Mesenchymal stem cell (in vitro differentiated cells and primary cell): ENCODE measurements at regions not wholly inside any gene's neighbourhood (a gene's known extent, or its start where the extent isn't known, plus 50 kb on each side); places are given as distances from the start of the nearest gene placed in this dataset.

Experiments
- DNase-seq: peaks from one replicate; pipeline ENCODE4 v3.0.0-alpha.2; 2013
- H2AFZ ChIP-seq: one replicate; pipeline ENCODE4 v1.6.1; 2013; ENCODE audit warnings: low read depth, mild to moderate bottlenecking, control low read depth, inconsistent platforms, low read length, moderate library complexity
- H2AK5ac ChIP-seq: 2 replicates; pipeline ENCODE4 v1.6.1; 2013; ENCODE audit warnings: low read length, moderate library complexity, mild to moderate bottlenecking, inconsistent platforms; ENCODE audit not compliant: severe bottlenecking
- H2BK120ac ChIP-seq: one replicate; pipeline ENCODE4 v1.6.1; 2013; ENCODE audit warnings: low read depth, mild to moderate bottlenecking, inconsistent platforms, low read length, moderate library complexity
- H2BK12ac ChIP-seq, 2 experiments: one replicate each; pipeline ENCODE4 v1.6.1; 2013; ENCODE audit warnings: inconsistent platforms in 2 of 2, low read length in 2 of 2, mild to moderate bottlenecking in 2 of 2, moderate library complexity in 2 of 2, control low read depth in 1 of 2
- H2BK15ac ChIP-seq: one replicate; pipeline ENCODE4 v1.6.1; 2013; ENCODE audit warnings: mild to moderate bottlenecking, low read depth, inconsistent platforms; ENCODE audit not compliant: poor library complexity, severe bottlenecking
- H2BK5ac ChIP-seq: 2 replicates; pipeline ENCODE4 v1.6.1; 2013; ENCODE audit warnings: low read depth, mild to moderate bottlenecking, low read length, control low read depth, inconsistent platforms; ENCODE audit not compliant: poor library complexity, severe bottlenecking
- H3K14ac ChIP-seq, 2 experiments: one replicate each; pipeline ENCODE4 v1.6.1; 2013; ENCODE audit warnings: inconsistent platforms in 2 of 2, low read length in 2 of 2, control low read depth in 1 of 2, mild to moderate bottlenecking in 1 of 2, moderate library complexity in 1 of 2
- H3K18ac ChIP-seq, 2 experiments: one replicate each; pipeline ENCODE4 v1.6.1; 2013; ENCODE audit warnings: inconsistent platforms in 2 of 2, low read length in 2 of 2, control low read depth in 1 of 2, low read depth in 1 of 2, mild to moderate bottlenecking in 1 of 2
- H3K23ac ChIP-seq, 2 experiments: one replicate each; pipeline ENCODE4 v1.6.1; 2013; ENCODE audit warnings: inconsistent platforms in 2 of 2, low read length in 2 of 2, mild to moderate bottlenecking in 2 of 2, moderate library complexity in 2 of 2, control low read depth in 1 of 2
- H3K27ac ChIP-seq: 2 replicates; pipeline ENCODE4 v1.5.1; 2013; ENCODE audit warnings: mild to moderate bottlenecking, moderate library complexity, low read length, control low read depth, inconsistent platforms; ENCODE audit not compliant: poor library complexity, severe bottlenecking
- H3K27me3 ChIP-seq, 2 experiments: 2 replicates each; pipeline versions ENCODE4 v1.6.1 to v1.7.0; 2013; ENCODE audit warnings: low read length in 2 of 2, mild to moderate bottlenecking in 2 of 2, moderate library complexity in 2 of 2, control low read depth in 1 of 2, inconsistent platforms in 1 of 2; ENCODE audit not compliant: control insufficient read depth in 1 of 2, insufficient read depth in 1 of 2
- H3K36me3 ChIP-seq, 2 experiments: 2 replicates each; pipeline versions ENCODE4 v1.6.1 to v1.7.0; 2013; ENCODE audit warnings: low read length in 2 of 2, control low read depth in 1 of 2, inconsistent platforms in 1 of 2, low read depth in 1 of 2, mild to moderate bottlenecking in 1 of 2; ENCODE audit not compliant: insufficient read depth in 2 of 2, control insufficient read depth in 1 of 2
- H3K4ac ChIP-seq, 2 experiments: one replicate each; pipeline ENCODE4 v1.6.1; 2013; ENCODE audit warnings: inconsistent platforms in 2 of 2, low read length in 2 of 2, mild to moderate bottlenecking in 2 of 2, moderate library complexity in 2 of 2, control low read depth in 1 of 2, low read depth in 1 of 2
- H3K4me1 ChIP-seq: 2 replicates; pipeline ENCODE4 v1.6.1; 2013; ENCODE audit warnings: low read depth, low read length, control low read depth; ENCODE audit not compliant: control insufficient read depth, insufficient read depth
- H3K4me2 ChIP-seq: 2 replicates; pipeline ENCODE4 v1.6.1; 2013; ENCODE audit warnings: low read length, mild to moderate bottlenecking, inconsistent platforms; ENCODE audit not compliant: poor library complexity, severe bottlenecking
- H3K4me3 ChIP-seq, 2 experiments: 2 replicates each; pipeline versions ENCODE4 v1.5.1 to v1.7.0; 2013; ENCODE audit warnings: low read length in 2 of 2, mild to moderate bottlenecking in 2 of 2, control low read depth in 1 of 2, low read depth in 1 of 2; ENCODE audit not compliant: insufficient read depth in 1 of 2
- H3K79me1 ChIP-seq: replicated peaks from 2 replicates; pipeline ENCODE4 v1.6.1; 2013; ENCODE audit warnings: mild to moderate bottlenecking, control low read depth, low read length, inconsistent platforms; ENCODE audit not compliant: poor library complexity, severe bottlenecking
- H3K9ac ChIP-seq: 2 replicates; pipeline ENCODE4 v1.7.0; 2013; ENCODE audit warnings: mild to moderate bottlenecking, low read length, moderate library complexity
- H3K9me3 ChIP-seq: 2 replicates; pipeline ENCODE4 v1.7.0; 2013; ENCODE audit warnings: mild to moderate bottlenecking, low read length; ENCODE audit not compliant: control insufficient read depth
- H4K8ac ChIP-seq: one replicate; pipeline ENCODE4 v1.6.1; 2013; ENCODE audit warnings: inconsistent platforms, mild to moderate bottlenecking, low read length, moderate library complexity
- H4K91ac ChIP-seq: one replicate; pipeline ENCODE4 v1.6.1; 2013; ENCODE audit warnings: mild to moderate bottlenecking, low read length, inconsistent platforms
- WGBS: methylation state at CpG from one replicate; pipeline ENCODE4 v1.1.7; 2013; ENCODE audit warnings: mixed read lengths; 5-methylcytosine and 5-hydroxymethylcytosine counted together

DNA sequence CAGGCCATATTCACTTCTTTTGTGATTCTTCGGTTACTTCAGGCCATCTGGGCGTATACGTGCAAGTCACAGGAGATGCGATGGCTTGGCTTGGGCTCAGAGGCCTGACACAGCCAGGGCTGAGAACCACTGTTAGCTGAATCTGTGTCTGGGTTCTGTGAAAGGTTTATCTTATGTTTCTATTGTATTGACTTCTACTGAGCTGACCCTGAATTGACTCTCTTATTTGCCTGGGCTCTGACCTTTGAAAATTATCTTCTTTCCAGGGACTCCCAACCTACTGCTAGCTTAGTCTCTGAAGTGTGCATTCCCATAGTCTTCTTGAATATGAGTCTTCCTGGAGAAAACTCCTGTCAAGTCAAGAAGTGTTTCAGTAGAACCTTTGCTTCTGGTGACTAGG lies 226.4 kb upstream of the SOX4 start:
- no peak overlapping the region for H3K4me3 ChIP-seq
- no peak overlapping the region for H2BK5ac ChIP-seq
- H3K36me3 ChIP-seq = no peaks in the 10 kb centered on the region
- no peak overlapping the region for H2BK15ac ChIP-seq
- DNase-seq = no peak
- no peak overlapping the region for H3K9ac ChIP-seq
- H2AK5ac ChIP-seq = no peak overlapping the region
- no peak overlapping the region for H3K14ac ChIP-seq
- H3K18ac ChIP-seq = no peak overlapping the region
- H2BK12ac ChIP-seq = no peak overlapping the region
- H4K8ac ChIP-seq = no peak overlapping the region
- H2BK120ac ChIP-seq = no peak overlapping the region
- H3K4me1 ChIP-seq = peaks cover 7% of the 10 kb centered on the region
- 94% methylated on average over 4 of the region's 4 CpGs for WGBS
- no peak overlapping the region for H3K27ac ChIP-seq
- H4K91ac ChIP-seq = no peak overlapping the region
- no peak overlapping the region for H3K4me2 ChIP-seq
- no peaks in the 10 kb centered on the region for H3K79me1 ChIP-seq
- no peak overlapping the region for H3K23ac ChIP-seq
- no peaks in the 10 kb centered on the region for H3K27me3 ChIP-seq
- H2AFZ ChIP-seq = no peak overlapping the region
- no peak overlapping the region for H3K4ac ChIP-seq
- no peaks in the 10 kb centered on the region for H3K9me3 ChIP-seq

DNA sequence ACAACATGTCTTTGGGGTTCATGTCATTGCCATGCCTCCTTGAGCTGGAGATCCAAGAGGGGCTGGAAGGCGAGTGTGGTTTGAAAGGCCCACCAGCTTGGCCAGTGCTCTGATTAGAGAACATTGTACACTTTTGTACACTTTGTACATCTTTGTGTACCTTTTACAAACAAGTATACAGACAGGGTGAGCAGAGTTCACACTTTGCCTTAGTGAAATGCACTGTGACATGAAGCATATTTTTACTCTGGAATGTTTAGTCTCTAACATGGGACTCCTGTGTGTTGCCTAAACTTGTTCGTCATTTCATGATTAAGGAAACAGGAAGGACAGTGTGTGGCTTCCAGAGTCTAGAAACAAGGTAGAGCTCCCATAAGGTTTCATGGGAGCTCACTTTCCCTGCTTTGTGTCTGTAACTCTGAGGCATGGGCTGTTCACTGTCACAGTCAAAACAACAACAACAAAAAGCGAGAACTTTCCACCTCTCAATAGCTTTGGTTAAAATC lies 225.8 kb upstream of the SOX4 start:
- H3K4me1 ChIP-seq = peaks cover 7% of the 10 kb centered on the region
- H3K4me3 ChIP-seq = no peak overlapping the region
- H3K23ac ChIP-seq = no peak overlapping the region
- no peaks in the 10 kb centered on the region for H3K79me1 ChIP-seq
- no peaks in the 10 kb centered on the region for H3K27me3 ChIP-seq
- H2BK120ac ChIP-seq = no peak overlapping the region
- no peak overlapping the region for H3K4ac ChIP-seq
- no peak overlapping the region for H2BK5ac ChIP-seq
- no peaks in the 10 kb centered on the region for H3K36me3 ChIP-seq
- H3K27ac ChIP-seq = no peak overlapping the region
- WGBS = 85% methylated on average over 2 of the region's 3 CpGs
- no peak overlapping the region for H4K91ac ChIP-seq
- H3K18ac ChIP-seq = no peak overlapping the region
- no peak overlapping the region for H3K9ac ChIP-seq
- H3K14ac ChIP-seq = no peak overlapping the region
- H2BK15ac ChIP-seq = no peak overlapping the region
- H2AFZ ChIP-seq = no peak overlapping the region
- no peak for DNase-seq
- H2BK12ac ChIP-seq = no peak overlapping the region
- H3K4me2 ChIP-seq = no peak overlapping the region
- H3K9me3 ChIP-seq = no peaks in the 10 kb centered on the region
- no peak overlapping the region for H4K8ac ChIP-seq
- no peak overlapping the region for H2AK5ac ChIP-seq

DNA sequence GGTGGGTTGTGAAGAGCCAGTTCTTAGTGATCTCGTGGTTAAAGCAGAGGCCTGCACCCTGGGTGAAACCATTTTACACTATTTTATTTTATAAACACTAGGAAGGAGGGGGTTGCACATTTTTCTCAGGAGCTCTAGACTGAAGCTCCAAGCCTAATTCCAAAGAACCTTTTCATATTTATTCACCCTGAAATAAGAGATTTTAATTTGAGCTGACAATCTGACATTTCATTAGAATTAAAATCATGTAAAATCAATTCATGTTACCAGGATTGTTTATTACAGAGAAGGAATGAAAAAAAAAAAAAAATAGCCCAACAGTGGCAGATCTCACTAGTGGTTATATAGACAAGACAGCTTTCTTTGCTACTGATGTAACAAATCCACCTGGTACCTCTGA lies 222.5 kb upstream of the SOX4 start:
- no peak overlapping the region for H3K4me3 ChIP-seq
- H3K4me1 ChIP-seq = peaks cover 7% of the 10 kb centered on the region
- no peak overlapping the region for H2AFZ ChIP-seq
- H4K8ac ChIP-seq = no peak overlapping the region
- H3K79me1 ChIP-seq = no peaks in the 10 kb centered on the region
- no peaks in the 10 kb centered on the region for H3K27me3 ChIP-seq
- no peak overlapping the region for H2BK12ac ChIP-seq
- no peaks in the 10 kb centered on the region for H3K36me3 ChIP-seq
- H3K23ac ChIP-seq = no peak overlapping the region
- peak overlapping the region in 1 of 2 experiments; percentile 28 for H3K18ac ChIP-seq
- H2BK5ac ChIP-seq = no peak overlapping the region
- H3K4ac ChIP-seq = no peak overlapping the region
- no peaks in the 10 kb centered on the region for H3K9me3 ChIP-seq
- no peak for DNase-seq
- no peak overlapping the region for H3K14ac ChIP-seq
- no peak overlapping the region for H3K4me2 ChIP-seq
- H2AK5ac ChIP-seq = peak overlapping the region; percentile 68
- H3K9ac ChIP-seq = no peak overlapping the region
- no peak overlapping the region for H3K27ac ChIP-seq
- H2BK120ac ChIP-seq = no peak overlapping the region
- H2BK15ac ChIP-seq = no peak overlapping the region
- no CpG with 5 or more reads among the region's 1 CpG for WGBS
- H4K91ac ChIP-seq = no peak overlapping the region

DNA sequence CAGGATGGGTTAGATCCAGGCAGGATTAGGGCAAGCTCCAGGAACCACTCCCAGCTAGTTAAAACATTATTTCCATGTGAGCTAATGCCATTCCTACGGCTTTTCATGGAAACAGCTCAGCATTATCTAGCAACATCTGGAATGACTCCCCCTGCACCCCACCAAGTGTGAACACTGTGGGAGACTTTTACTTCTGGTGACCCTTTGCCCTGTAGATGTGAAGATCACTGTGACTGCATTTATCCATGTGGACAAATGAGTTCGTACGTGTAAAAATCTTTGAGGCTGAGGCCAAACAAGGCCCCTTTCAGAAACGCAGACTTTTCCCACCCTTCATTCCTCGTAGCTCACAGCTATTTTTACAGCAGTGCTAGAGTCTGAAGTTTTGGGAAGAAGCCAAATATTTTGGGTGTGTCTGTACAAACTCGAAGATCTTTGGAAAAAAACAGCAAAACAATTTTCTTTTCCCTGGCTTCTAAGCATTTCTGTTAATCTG lies 221.8 kb upstream of the SOX4 start:
- Histone ChIP-seq H4K8ac (no peak overlapping the region), H3K4me3 (no peak overlapping the region), H2BK5ac (no peak overlapping the region), H3K9ac (peak overlapping the region; percentile 39), H3K14ac (no peak overlapping the region), H3K4ac (no peak overlapping the region), H3K27ac (peak overlapping the region; percentile 42), H3K36me3 (no peaks in the 10 kb centered on the region), H3K18ac (peak overlapping the region in 1 of 2 experiments; percentile 14), H2BK120ac (no peak overlapping the region), H3K23ac (no peak overlapping the region), H3K9me3 (no peaks in the 10 kb centered on the region), H2BK12ac (peak overlapping the region in 1 of 2 experiments; percentile 30), H4K91ac (no peak overlapping the region), H3K27me3 (no peaks in the 10 kb centered on the region), H2AFZ (no peak overlapping the region), H2AK5ac (peak overlapping the region; percentile 68), H3K4me1 (peaks cover 7% of the 10 kb centered on the region), H3K79me1 (no peaks in the 10 kb centered on the region), H3K4me2 (no peak overlapping the region), H2BK15ac (no peak overlapping the region)
- WGBS = 33% methylated on average over 2 of the region's 6 CpGs
- DNase-seq = peak; percentile 47
